ENCODE measurements at regions not wholly inside any gene's neighbourhood (a gene's known extent, or its start where the extent isn't known, plus 50 kb on each side); places are given as distances from the start of the nearest gene placed in this dataset.

DNA sequence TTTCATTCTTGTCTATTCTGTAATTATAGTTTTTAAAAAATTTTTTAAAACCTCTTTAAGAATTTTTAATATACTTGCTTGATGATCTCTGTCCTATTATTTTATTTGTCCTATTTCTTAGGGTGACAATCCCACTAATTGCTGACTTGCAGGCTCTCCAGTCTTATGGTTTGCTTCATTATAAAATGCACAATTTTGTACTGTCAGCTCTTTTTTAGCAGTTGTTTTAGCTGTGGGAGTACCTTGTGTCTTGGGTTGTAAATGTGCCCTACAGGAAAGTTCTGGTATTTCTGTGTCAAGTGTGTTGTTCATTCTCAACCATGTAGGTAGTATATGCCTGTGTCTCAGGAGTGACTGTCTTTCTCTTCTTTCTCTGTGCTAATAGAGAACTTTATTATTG is 118.2 kb upstream of the IL15 start:
- TF ChIP-seq, protein P1, sequence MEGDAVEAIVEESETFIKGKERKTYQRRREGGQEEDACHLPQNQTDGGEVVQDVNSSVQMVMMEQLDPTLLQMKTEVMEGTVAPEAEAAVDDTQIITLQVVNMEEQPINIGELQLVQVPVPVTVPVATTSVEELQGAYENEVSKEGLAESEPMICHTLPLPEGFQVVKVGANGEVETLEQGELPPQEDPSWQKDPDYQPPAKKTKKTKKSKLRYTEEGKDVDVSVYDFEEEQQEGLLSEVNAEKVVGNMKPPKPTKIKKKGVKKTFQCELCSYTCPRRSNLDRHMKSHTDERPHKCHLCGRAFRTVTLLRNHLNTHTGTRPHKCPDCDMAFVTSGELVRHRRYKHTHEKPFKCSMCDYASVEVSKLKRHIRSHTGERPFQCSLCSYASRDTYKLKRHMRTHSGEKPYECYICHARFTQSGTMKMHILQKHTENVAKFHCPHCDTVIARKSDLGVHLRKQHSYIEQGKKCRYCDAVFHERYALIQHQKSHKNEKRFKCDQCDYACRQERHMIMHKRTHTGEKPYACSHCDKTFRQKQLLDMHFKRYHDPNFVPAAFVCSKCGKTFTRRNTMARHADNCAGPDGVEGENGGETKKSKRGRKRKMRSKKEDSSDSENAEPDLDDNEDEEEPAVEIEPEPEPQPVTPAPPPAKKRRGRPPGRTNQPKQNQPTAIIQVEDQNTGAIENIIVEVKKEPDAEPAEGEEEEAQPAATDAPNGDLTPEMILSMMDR (IDR thresholded peaks at IDR 0.05), result no peak
- TF ChIP-seq EP300 (IDR thresholded peaks at IDR 0.05) (no peak), POLR2AphosphoS5 (IDR thresholded peaks at IDR 0.05) (no peak)
